ENCODE measurements at regions not wholly inside any gene's neighbourhood (a gene's known extent, or its start where the extent isn't known, plus 50 kb on each side); places are given as distances from the start of the nearest gene placed in this dataset.

- TF ChIP-seq CTCF (IDR thresholded peaks at IDR 0.05; ENCODE audit: borderline replicate concordance, control extremely low read depth, extremely low read depth, insufficient read depth, missing control alignments) = no peak
- DNase-seq (ENCODE audit: low spot score) = no peak
- in situ Hi-C loops (cut with MboI; ENCODE audit: low sequenced_read_pairs, unreplicated experiment) = no loop called here
These were observed 90.9 kb upstream of the KCNK1 start for GRCh38 chr1:233523047-233523446.

- in situ Hi-C loops (cut with MboI; ENCODE audit: low sequenced_read_pairs, unreplicated experiment) = no loop called here
- no peak for TF ChIP-seq CTCF (IDR thresholded peaks at IDR 0.05; ENCODE audit: borderline replicate concordance, control extremely low read depth, extremely low read depth, insufficient read depth, missing control alignments)
- DNase-seq (ENCODE audit: low spot score) = no peak
These were observed 86.1 kb upstream of the KCNK1 start for GRCh38 chr1:233527818-233528217.

GRCh38 chr1:233530665-233531386, 83.1 kb upstream of the KCNK1 start:
- DNase-seq (ENCODE audit: low spot score) = no peak
- in situ Hi-C loops (cut with MboI; ENCODE audit: low sequenced_read_pairs, unreplicated experiment) = no loop called here
- no peak for TF ChIP-seq CTCF (IDR thresholded peaks at IDR 0.05; ENCODE audit: borderline replicate concordance, control extremely low read depth, extremely low read depth, insufficient read depth, missing control alignments)

GRCh38 chr1:233540816-233541215, 73.1 kb upstream of the KCNK1 start:
- no peak for TF ChIP-seq CTCF (IDR thresholded peaks at IDR 0.05; ENCODE audit: borderline replicate concordance, control extremely low read depth, extremely low read depth, insufficient read depth, missing control alignments)
- DNase-seq (ENCODE audit: low spot score) = no peak
- in situ Hi-C loops (cut with MboI; ENCODE audit: low sequenced_read_pairs, unreplicated experiment) = no loop called here

- in situ Hi-C loops (cut with MboI; ENCODE audit: low sequenced_read_pairs, unreplicated experiment) = no loop called here
- no peak for TF ChIP-seq CTCF (IDR thresholded peaks at IDR 0.05; ENCODE audit: borderline replicate concordance, control extremely low read depth, extremely low read depth, insufficient read depth, missing control alignments)
- DNase-seq (ENCODE audit: low spot score) = no peak
These were observed 70.3 kb upstream of the KCNK1 start for GRCh38 chr1:233543338-233544255.

- in situ Hi-C loops (cut with MboI; ENCODE audit: low sequenced_read_pairs, unreplicated experiment) = no loop called here
- no peak for TF ChIP-seq CTCF (IDR thresholded peaks at IDR 0.05; ENCODE audit: borderline replicate concordance, control extremely low read depth, extremely low read depth, insufficient read depth, missing control alignments)
- DNase-seq (ENCODE audit: low spot score) = no peak
These were observed 69.6 kb upstream of the KCNK1 start for GRCh38 chr1:233544304-233544703.

Measured in GM13976 (cell line).